Retinal pigment epithelial cell (primary cell): ENCODE measurements at regions not wholly inside any gene's neighbourhood (a gene's known extent, or its start where the extent isn't known, plus 50 kb on each side); places are given as distances from the start of the nearest gene placed in this dataset.
A peak's percentile ranks its signal among the peaks of the same experiment; 100 is the strongest.

ENCODE experiments used
- DNase-seq: peaks from one replicate; pipeline ENCODE4 v3.0.0-alpha.2; 2010; ENCODE audit warnings: low read depth
- H3K4me3 ChIP-seq: 2 replicates; pipeline ENCODE4 v1.5.1; 2011; ENCODE audit warnings: mild to moderate bottlenecking, low read length, control low read depth, moderate library complexity
- TF ChIP-seq, protein P1 (sequence below): conservative IDR thresholded peaks from 2 replicates; pipeline ENCODE4 v1.5.1; 2011; ENCODE audit warnings: low read depth, low read length, control low read depth, inconsistent platforms

GRCh38 chr3:21042184-21042583, 708.8 kb downstream of the ZNF385D start:
- TF ChIP-seq, protein P1, sequence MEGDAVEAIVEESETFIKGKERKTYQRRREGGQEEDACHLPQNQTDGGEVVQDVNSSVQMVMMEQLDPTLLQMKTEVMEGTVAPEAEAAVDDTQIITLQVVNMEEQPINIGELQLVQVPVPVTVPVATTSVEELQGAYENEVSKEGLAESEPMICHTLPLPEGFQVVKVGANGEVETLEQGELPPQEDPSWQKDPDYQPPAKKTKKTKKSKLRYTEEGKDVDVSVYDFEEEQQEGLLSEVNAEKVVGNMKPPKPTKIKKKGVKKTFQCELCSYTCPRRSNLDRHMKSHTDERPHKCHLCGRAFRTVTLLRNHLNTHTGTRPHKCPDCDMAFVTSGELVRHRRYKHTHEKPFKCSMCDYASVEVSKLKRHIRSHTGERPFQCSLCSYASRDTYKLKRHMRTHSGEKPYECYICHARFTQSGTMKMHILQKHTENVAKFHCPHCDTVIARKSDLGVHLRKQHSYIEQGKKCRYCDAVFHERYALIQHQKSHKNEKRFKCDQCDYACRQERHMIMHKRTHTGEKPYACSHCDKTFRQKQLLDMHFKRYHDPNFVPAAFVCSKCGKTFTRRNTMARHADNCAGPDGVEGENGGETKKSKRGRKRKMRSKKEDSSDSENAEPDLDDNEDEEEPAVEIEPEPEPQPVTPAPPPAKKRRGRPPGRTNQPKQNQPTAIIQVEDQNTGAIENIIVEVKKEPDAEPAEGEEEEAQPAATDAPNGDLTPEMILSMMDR, result no peak
- no peak overlapping the region for H3K4me3 ChIP-seq
- no peak for DNase-seq

- no peak overlapping the region for H3K4me3 ChIP-seq
Observed at GRCh38 chr3:21041621-21042020, 709.4 kb downstream of the ZNF385D start.

GRCh38 chr3:21036888-21037287, 714.1 kb downstream of the ZNF385D start:
- no peak for DNase-seq
- no peak overlapping the region for H3K4me3 ChIP-seq
- TF ChIP-seq, protein P1, result no peak

More at GRCh38 chr3:21041621-21042020, 709.4 kb downstream of the ZNF385D start:
- TF ChIP-seq, protein P1, result no peak
- DNase-seq, result peak; percentile 94

GRCh38 chr3:21028412-21028811, 722.6 kb downstream of the ZNF385D start:
- DNase-seq, result no peak
- no peak overlapping the region for H3K4me3 ChIP-seq
- TF ChIP-seq, protein P1, result no peak

DNA sequence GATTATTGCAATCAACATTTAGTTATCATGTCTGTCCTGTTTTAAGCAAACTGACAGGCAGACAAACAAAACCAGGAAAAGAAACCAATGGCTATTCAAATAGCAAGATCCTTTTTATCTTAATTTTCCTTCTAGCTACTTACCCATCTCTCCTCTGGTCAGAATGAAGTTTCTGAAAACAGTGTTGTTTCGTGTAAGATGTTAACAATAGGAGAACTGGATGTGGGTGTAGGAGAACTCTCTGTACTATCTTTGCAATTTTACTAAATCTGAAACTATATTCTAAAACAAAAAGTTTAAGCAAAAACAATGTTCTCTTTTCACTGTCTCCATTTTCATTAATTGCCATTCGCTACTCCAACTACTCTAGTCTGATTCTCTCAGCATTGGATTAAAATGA, 726.4 kb downstream of the ZNF385D start:
- DNase-seq, result no peak
- H3K4me3 ChIP-seq, result no peak overlapping the region
- TF ChIP-seq, protein P1, result no peak

- no peak for DNase-seq
- no peak overlapping the region for H3K4me3 ChIP-seq
- TF ChIP-seq, protein P1, result no peak
Observed at GRCh38 chr3:21020681-21021080, 730.3 kb downstream of the ZNF385D start.

DNA sequence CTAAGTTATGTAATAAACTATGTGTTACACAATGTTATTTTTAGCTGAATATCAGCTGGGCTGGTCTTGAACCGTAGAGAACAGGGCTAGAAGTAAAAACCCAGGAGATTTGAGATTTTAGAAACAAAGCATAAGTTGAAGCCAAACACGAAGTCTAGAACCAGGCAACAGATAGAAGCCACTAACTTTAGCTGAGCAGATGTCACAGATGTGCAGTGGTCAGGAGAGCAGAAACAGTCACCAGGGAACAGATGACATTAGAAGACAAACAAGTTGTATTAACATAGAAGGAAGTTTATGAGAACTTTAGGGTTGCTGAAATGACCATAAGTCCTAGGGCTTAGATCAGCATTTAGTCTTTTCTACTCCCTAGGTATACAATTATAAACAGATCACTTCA, 731.0 kb downstream of the ZNF385D start:
- H3K4me3 ChIP-seq, result no peak overlapping the region
- no peak for DNase-seq
- TF ChIP-seq, protein P1, result no peak
